HL-60 (cell line): ENCODE measurements at regions not wholly inside any gene's neighbourhood (a gene's known extent, or its start where the extent isn't known, plus 50 kb on each side); places are given as distances from the start of the nearest gene placed in this dataset.
A peak's percentile ranks its signal among the peaks of the same experiment; 100 is the strongest.

Experiments used
- GABPA ChIP-seq: IDR thresholded peaks from 2 replicates; pipeline ENCODE4 v1.6.1; 2012; ENCODE audit warnings: low read depth
- POLR2AphosphoS5 ChIP-seq: IDR thresholded peaks from 2 replicates; pipeline ENCODE4 v1.6.1; 2012; ENCODE audit warnings: low read depth
- SPI1 ChIP-seq: IDR thresholded peaks from 2 replicates; pipeline ENCODE4 v1.6.1; 2012; ENCODE audit warnings: low read depth, mild to moderate bottlenecking, borderline replicate concordance
- TF ChIP-seq, protein P1 (sequence below): IDR thresholded peaks from 2 replicates; pipeline ENCODE4 v1.6.1; 2012; ENCODE audit warnings: low read depth; ENCODE audit not compliant: insufficient replicate concordance
- TF ChIP-seq, protein P2 (sequence below): IDR thresholded peaks from one replicate; pipeline ENCODE4 v1.5.1; 2011; ENCODE audit warnings: low read length, control low read depth, inconsistent platforms; ENCODE audit not compliant: insufficient read depth

- TF ChIP-seq, protein P1, sequence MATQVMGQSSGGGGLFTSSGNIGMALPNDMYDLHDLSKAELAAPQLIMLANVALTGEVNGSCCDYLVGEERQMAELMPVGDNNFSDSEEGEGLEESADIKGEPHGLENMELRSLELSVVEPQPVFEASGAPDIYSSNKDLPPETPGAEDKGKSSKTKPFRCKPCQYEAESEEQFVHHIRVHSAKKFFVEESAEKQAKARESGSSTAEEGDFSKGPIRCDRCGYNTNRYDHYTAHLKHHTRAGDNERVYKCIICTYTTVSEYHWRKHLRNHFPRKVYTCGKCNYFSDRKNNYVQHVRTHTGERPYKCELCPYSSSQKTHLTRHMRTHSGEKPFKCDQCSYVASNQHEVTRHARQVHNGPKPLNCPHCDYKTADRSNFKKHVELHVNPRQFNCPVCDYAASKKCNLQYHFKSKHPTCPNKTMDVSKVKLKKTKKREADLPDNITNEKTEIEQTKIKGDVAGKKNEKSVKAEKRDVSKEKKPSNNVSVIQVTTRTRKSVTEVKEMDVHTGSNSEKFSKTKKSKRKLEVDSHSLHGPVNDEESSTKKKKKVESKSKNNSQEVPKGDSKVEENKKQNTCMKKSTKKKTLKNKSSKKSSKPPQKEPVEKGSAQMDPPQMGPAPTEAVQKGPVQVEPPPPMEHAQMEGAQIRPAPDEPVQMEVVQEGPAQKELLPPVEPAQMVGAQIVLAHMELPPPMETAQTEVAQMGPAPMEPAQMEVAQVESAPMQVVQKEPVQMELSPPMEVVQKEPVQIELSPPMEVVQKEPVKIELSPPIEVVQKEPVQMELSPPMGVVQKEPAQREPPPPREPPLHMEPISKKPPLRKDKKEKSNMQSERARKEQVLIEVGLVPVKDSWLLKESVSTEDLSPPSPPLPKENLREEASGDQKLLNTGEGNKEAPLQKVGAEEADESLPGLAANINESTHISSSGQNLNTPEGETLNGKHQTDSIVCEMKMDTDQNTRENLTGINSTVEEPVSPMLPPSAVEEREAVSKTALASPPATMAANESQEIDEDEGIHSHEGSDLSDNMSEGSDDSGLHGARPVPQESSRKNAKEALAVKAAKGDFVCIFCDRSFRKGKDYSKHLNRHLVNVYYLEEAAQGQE: no peak
- TF ChIP-seq, protein P2, sequence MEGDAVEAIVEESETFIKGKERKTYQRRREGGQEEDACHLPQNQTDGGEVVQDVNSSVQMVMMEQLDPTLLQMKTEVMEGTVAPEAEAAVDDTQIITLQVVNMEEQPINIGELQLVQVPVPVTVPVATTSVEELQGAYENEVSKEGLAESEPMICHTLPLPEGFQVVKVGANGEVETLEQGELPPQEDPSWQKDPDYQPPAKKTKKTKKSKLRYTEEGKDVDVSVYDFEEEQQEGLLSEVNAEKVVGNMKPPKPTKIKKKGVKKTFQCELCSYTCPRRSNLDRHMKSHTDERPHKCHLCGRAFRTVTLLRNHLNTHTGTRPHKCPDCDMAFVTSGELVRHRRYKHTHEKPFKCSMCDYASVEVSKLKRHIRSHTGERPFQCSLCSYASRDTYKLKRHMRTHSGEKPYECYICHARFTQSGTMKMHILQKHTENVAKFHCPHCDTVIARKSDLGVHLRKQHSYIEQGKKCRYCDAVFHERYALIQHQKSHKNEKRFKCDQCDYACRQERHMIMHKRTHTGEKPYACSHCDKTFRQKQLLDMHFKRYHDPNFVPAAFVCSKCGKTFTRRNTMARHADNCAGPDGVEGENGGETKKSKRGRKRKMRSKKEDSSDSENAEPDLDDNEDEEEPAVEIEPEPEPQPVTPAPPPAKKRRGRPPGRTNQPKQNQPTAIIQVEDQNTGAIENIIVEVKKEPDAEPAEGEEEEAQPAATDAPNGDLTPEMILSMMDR: no peak
- TF ChIP-seq POLR2AphosphoS5: no peak
- no peak for TF ChIP-seq GABPA
- peak; percentile 23; the same call in 1 of the 2 replicates for TF ChIP-seq SPI1
Measured at GRCh38 chr3:144487011-144487410, 515.4 kb downstream of the DIPK2A start.
